ENCODE measurements at regions not wholly inside any gene's neighbourhood (a gene's known extent, or its start where the extent isn't known, plus 50 kb on each side); places are given as distances from the start of the nearest gene placed in this dataset.

- H2AK9ac ChIP-seq (replicated peaks; ENCODE audit: low read depth, low read length, poor library complexity): no peak overlapping the region
- no peak overlapping the region for H4K8ac ChIP-seq (ENCODE audit: low read depth in 2 of 2, low read length in 2 of 2)
- H3K27ac ChIP-seq (ENCODE audit: insufficient read depth, low read length): no peak overlapping the region
- CTCF ChIA-PET: no interaction called here
- no peak overlapping the region for H2AK5ac ChIP-seq (ENCODE audit: low read depth, low read length)
- H3K9me3 ChIP-seq (ENCODE audit: control insufficient read depth, insufficient read depth, low read length): peaks cover 14% of the 10 kb centered on the region
- in situ Hi-C loops (cut with MboI; ENCODE audit: low sequenced_read_pairs): no loop called here
- H2AFZ ChIP-seq (replicated peaks; ENCODE audit: low read length, poor library complexity): no peak overlapping the region
- H3K4ac ChIP-seq (ENCODE audit: low read depth, low read length): no peak overlapping the region
- H2BK5ac ChIP-seq (ENCODE audit: low read depth, low read length, poor library complexity, severe bottlenecking): no peak overlapping the region
- no TSS peak for BruUV-seq (replicated peaks)
- no peak overlapping the region for H4K5ac ChIP-seq (ENCODE audit: low read depth, low read length)
- no peak overlapping the region for H3K9ac ChIP-seq (ENCODE audit: low read depth, low read length)
- no peak overlapping the region for H2BK15ac ChIP-seq (ENCODE audit: low read depth, low read length)
- H3K18ac ChIP-seq (ENCODE audit: low read depth, low read length): no peak overlapping the region
- no peaks in the 10 kb centered on the region for H3K27me3 ChIP-seq (ENCODE audit: control insufficient read depth, insufficient read depth, low read length)
- POLR2A ChIA-PET (ENCODE audit: unreplicated experiment): no interaction called here
- ATAC-seq (ENCODE audit: low read depth) (peak; percentile 56), DNase-seq (no peak)
- TF ChIP-seq NFE2L2 (IDR thresholded peaks at IDR 0.05; ENCODE audit: low read depth, low read length): no peak
- TF ChIP-seq CEBPB (IDR thresholded peaks at IDR 0.05; ENCODE audit: low read depth, low read length): no peak
- TF ChIP-seq POLR2A (IDR thresholded peaks at IDR 0.05; ENCODE audit: low read depth, low read length): no peak
- no peak for TF ChIP-seq CHD1 (IDR thresholded peaks at IDR 0.05; ENCODE audit: low read depth, low read length)
- TF ChIP-seq, protein P1, sequence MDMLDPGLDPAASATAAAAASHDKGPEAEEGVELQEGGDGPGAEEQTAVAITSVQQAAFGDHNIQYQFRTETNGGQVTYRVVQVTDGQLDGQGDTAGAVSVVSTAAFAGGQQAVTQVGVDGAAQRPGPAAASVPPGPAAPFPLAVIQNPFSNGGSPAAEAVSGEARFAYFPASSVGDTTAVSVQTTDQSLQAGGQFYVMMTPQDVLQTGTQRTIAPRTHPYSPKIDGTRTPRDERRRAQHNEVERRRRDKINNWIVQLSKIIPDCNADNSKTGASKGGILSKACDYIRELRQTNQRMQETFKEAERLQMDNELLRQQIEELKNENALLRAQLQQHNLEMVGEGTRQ (IDR thresholded peaks at IDR 0.05; ENCODE audit: low read depth, low read length): no peak
- no peak for TF ChIP-seq MAZ (IDR thresholded peaks at IDR 0.05; ENCODE audit: borderline replicate concordance, low read depth, low read length)
- TF ChIP-seq, protein P2, sequence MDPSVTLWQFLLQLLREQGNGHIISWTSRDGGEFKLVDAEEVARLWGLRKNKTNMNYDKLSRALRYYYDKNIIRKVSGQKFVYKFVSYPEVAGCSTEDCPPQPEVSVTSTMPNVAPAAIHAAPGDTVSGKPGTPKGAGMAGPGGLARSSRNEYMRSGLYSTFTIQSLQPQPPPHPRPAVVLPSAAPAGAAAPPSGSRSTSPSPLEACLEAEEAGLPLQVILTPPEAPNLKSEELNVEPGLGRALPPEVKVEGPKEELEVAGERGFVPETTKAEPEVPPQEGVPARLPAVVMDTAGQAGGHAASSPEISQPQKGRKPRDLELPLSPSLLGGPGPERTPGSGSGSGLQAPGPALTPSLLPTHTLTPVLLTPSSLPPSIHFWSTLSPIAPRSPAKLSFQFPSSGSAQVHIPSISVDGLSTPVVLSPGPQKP (IDR thresholded peaks at IDR 0.05; ENCODE audit: borderline replicate concordance, low read depth, low read length): no peak
- no peak for TF ChIP-seq FOS (IDR thresholded peaks at IDR 0.05; ENCODE audit: low read depth, low read length)
- TF ChIP-seq BHLHE40 (IDR thresholded peaks at IDR 0.05; ENCODE audit: low read depth, low read length): no peak
- no peak for TF ChIP-seq MXI1 (IDR thresholded peaks at IDR 0.05; ENCODE audit: borderline replicate concordance, low read depth, low read length)
- no peak for TF ChIP-seq MAFK (IDR thresholded peaks at IDR 0.05; ENCODE audit: low read depth, low read length)
- no peak for TF ChIP-seq RFX5 (IDR thresholded peaks at IDR 0.05; ENCODE audit: low read depth, low read length)
- TF ChIP-seq SMC3 (IDR thresholded peaks at IDR 0.05; ENCODE audit: low read depth, low read length): no peak
- TF ChIP-seq RAD21 (IDR thresholded peaks at IDR 0.05; ENCODE audit: low read length): no peak
- no peak for TF ChIP-seq CTCF (conservative IDR thresholded peaks at IDR 0.05; ENCODE audit: low read depth, low read length)
- TF ChIP-seq RCOR1 (IDR thresholded peaks at IDR 0.05; ENCODE audit: insufficient replicate concordance, low read length): no peak
- no peak overlapping the region for H2BK120ac ChIP-seq (ENCODE audit: low read depth, low read length)
- intact Hi-C loops (cut with micrococcal nuclease): no loop called here
- H3K36me3 ChIP-seq (ENCODE audit: control insufficient read depth, insufficient read depth, low read length): no peaks in the 10 kb centered on the region
- H3K56ac ChIP-seq (ENCODE audit: extremely low read depth, insufficient read depth, low read length): no peak overlapping the region
- no peaks in the 10 kb centered on the region for H3K4me1 ChIP-seq (ENCODE audit: control insufficient read depth, insufficient read depth, low read length)
- no peaks in the 10 kb centered on the region for H3K9me1 ChIP-seq (ENCODE audit: insufficient read depth, low read length)
- no peak overlapping the region for H3K4me3 ChIP-seq (ENCODE audit: insufficient read depth, low read depth, low read length)
- H4K91ac ChIP-seq (ENCODE audit: insufficient read depth, low read depth, low read length): no peak overlapping the region
- 30% methylated on average over 3 of the region's 3 CpGs; no CpG with 5 or more reads in 1 of the 2 experiments for WGBS, 2 experiments (ENCODE audit: extremely low coverage in 2 of 2, insufficient read length in 1 of 2)
- no peaks in the 10 kb centered on the region for H4K20me1 ChIP-seq (ENCODE audit: insufficient read depth, low read length)
- no peak overlapping the region for H3K4me2 ChIP-seq (ENCODE audit: low read depth, low read length)
- no peak overlapping the region for H2BK20ac ChIP-seq (ENCODE audit: low read depth, low read length)
- no peak overlapping the region for H3K14ac ChIP-seq (replicated peaks; ENCODE audit: low read depth, low read length)
- no peaks in the 10 kb centered on the region for H3K79me1 ChIP-seq (ENCODE audit: low read depth in 1 of 2, low read length in 2 of 2)
- dilution Hi-C loops (cut with HindIII; ENCODE audit: low sequenced_read_pairs, unreplicated experiment): no loop called here
- no peak overlapping the region for H3K23ac ChIP-seq (ENCODE audit: low read depth, low read length)
Observed at GRCh38 chr10:124319926-124320391, 98.8 kb downstream of the OAT start.
